ENCODE measurements at regions not wholly inside any gene's neighbourhood (a gene's known extent, or its start where the extent isn't known, plus 50 kb on each side); places are given as distances from the start of the nearest gene placed in this dataset.

GRCh38 chr13:50089633-50090032 lies 74.4 kb downstream of the KCNRG start:
- TF ChIP-seq CTCF (IDR thresholded peaks at IDR 0.05; ENCODE audit: low read depth, low read length) (no peak), POLR2A (IDR thresholded peaks at IDR 0.05; ENCODE audit: extremely low read depth, insufficient read length) (no peak), MAX (IDR thresholded peaks at IDR 0.05; ENCODE audit: low read depth, low read length) (no peak), MYC (IDR thresholded peaks at IDR 0.05; ENCODE audit: low read depth, low read length) (no peak)
